ENCODE measurements at regions not wholly inside any gene's neighbourhood (a gene's known extent, or its start where the extent isn't known, plus 50 kb on each side); places are given as distances from the start of the nearest gene placed in this dataset.

DNA sequence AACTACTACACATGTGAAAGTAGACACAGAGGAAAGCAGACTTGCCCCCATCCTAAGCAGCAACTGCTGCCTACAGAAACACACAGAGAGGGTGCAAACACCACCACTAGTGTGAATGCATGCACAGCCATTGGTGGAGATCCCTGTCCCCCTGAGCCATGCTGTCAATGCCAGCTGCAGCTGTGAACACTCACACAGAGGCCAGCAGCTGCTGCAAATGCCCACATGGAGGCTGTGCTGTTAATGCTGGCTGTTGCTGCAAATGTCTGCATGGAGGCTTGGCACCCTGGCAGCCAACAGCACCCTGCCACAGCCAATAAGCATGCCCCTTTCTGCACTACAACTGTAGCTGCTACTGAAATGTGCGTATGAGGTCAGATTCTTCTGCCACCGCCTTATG is 355.0 kb downstream of the LNPK start:
- no peak for TF ChIP-seq CTCF (IDR thresholded peaks at IDR 0.05; ENCODE audit: insufficient read depth, low read depth, low read length)
- TF ChIP-seq EZH2 (IDR thresholded peaks at IDR 0.05; ENCODE audit: insufficient read depth, low read length): no peak
